HG02884 (cell line): ENCODE measurements at regions not wholly inside any gene's neighbourhood (a gene's known extent, or its start where the extent isn't known, plus 50 kb on each side); places are given as distances from the start of the nearest gene placed in this dataset.

Experiments used
- ATAC-seq: cut with Tn5 transposase; IDR thresholded peaks from one replicate; pipeline ENCODE4 v1.9.1; 2021; ENCODE audit warnings: mild to moderate bottlenecking, moderate library complexity; ENCODE audit not compliant: unreplicated experiment

DNA sequence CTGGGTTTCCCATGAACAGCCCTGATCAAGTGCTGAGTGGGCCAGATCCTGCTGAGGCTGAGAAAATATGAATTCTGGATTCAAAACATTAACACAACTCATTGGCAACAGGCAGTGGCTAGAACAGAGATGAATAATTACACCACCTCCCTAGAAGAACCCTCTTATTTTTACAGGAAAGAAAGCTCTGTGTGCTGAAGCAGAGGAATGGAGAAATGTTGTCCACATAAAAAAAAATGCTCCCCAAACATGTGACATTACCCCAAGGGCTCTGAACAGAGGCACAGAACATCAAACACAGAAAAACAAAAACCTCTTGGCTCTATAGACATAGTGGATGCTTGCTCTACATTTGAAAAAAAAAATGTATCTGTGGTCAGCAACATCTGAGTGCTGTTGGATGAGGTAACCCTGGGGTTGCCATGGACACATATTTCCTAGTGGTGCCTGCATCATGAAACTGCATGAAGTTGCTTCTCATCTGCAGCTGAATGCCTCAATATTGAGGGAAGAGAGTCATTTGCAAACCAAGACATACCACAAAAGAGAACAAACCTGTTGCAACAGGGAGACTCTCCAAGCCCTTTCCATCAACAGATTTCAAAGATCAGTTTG, 98.8 kb downstream of the SNX19 start:
- no peak for ATAC-seq

GRCh38 chr11:130819625-130820024, 96.7 kb downstream of the SNX19 start:
- no peak for ATAC-seq
